ENCODE measurements at regions not wholly inside any gene's neighbourhood (a gene's known extent, or its start where the extent isn't known, plus 50 kb on each side); places are given as distances from the start of the nearest gene placed in this dataset.

- Histone ChIP-seq H3K9ac (ENCODE audit: low read depth, low read length) (no peak overlapping the region), H2AK5ac (ENCODE audit: low read depth, low read length) (no peak overlapping the region), H3K18ac (ENCODE audit: low read depth, low read length) (no peak overlapping the region), H3K56ac (ENCODE audit: extremely low read depth, insufficient read depth, low read length) (no peak overlapping the region), H3K23ac (ENCODE audit: low read depth, low read length) (no peak overlapping the region), H3K4me2 (ENCODE audit: low read depth, low read length) (no peak overlapping the region), H3K4me1 (ENCODE audit: control insufficient read depth, insufficient read depth, low read length) (no peaks in the 10 kb centered on the region), H2BK5ac (ENCODE audit: low read depth, low read length, poor library complexity, severe bottlenecking) (no peak overlapping the region), H2BK20ac (ENCODE audit: low read depth, low read length) (no peak overlapping the region), H3K79me1 (ENCODE audit: low read depth in 1 of 2, low read length in 2 of 2) (no peaks in the 10 kb centered on the region), H2AK9ac (replicated peaks; ENCODE audit: low read depth, low read length, poor library complexity) (no peak overlapping the region), H3K14ac (replicated peaks; ENCODE audit: low read depth, low read length) (no peak overlapping the region), H3K27me3 (ENCODE audit: control insufficient read depth, insufficient read depth, low read length) (no peaks in the 10 kb centered on the region), H2BK15ac (ENCODE audit: low read depth, low read length) (no peak overlapping the region), H4K8ac (ENCODE audit: low read depth in 2 of 2, low read length in 2 of 2) (no peak overlapping the region), H4K91ac (ENCODE audit: insufficient read depth, low read depth, low read length) (no peak overlapping the region), H2BK120ac (ENCODE audit: low read depth, low read length) (no peak overlapping the region), H2AFZ (replicated peaks; ENCODE audit: low read length, poor library complexity) (no peak overlapping the region), H3K4me3 (ENCODE audit: insufficient read depth, low read depth, low read length) (no peak overlapping the region), H3K4ac (ENCODE audit: low read depth, low read length) (no peak overlapping the region), H3K36me3 (ENCODE audit: control insufficient read depth, insufficient read depth, low read length) (no peaks in the 10 kb centered on the region), H3K9me1 (ENCODE audit: insufficient read depth, low read length) (no peaks in the 10 kb centered on the region), H4K20me1 (ENCODE audit: insufficient read depth, low read length) (no peaks in the 10 kb centered on the region), H4K5ac (ENCODE audit: low read depth, low read length) (no peak overlapping the region), H3K27ac (ENCODE audit: insufficient read depth, low read length) (no peak overlapping the region), H3K9me3 (ENCODE audit: control insufficient read depth, insufficient read depth, low read length) (no peaks in the 10 kb centered on the region)
- ChIA-PET POLR2A (ENCODE audit: unreplicated experiment) (no interaction called here), CTCF (interaction anchor here (0.5 kb wide), 1 partner anchor 120 kb away, joined by 3 read pairs; no protein-coding TSS in a partner anchor)
- WGBS, 2 experiments (ENCODE audit: extremely low coverage in 2 of 2, insufficient read length in 1 of 2): 83% methylated on average over 1 of the region's 2 CpGs; no CpG with 5 or more reads in 1 of the 2 experiments
- ATAC-seq (ENCODE audit: low read depth): no peak
- no peak for TF ChIP-seq RFX5 (IDR thresholded peaks at IDR 0.05; ENCODE audit: low read depth, low read length)
- TF ChIP-seq BHLHE40 (IDR thresholded peaks at IDR 0.05; ENCODE audit: low read depth, low read length): no peak
- TF ChIP-seq SMC3 (IDR thresholded peaks at IDR 0.05; ENCODE audit: low read depth, low read length): no peak
- TF ChIP-seq POLR2A (IDR thresholded peaks at IDR 0.05; ENCODE audit: low read depth, low read length): no peak
- TF ChIP-seq RCOR1 (IDR thresholded peaks at IDR 0.05; ENCODE audit: insufficient replicate concordance, low read length): no peak
- TF ChIP-seq NFE2L2 (IDR thresholded peaks at IDR 0.05; ENCODE audit: low read depth, low read length): no peak
- no peak for TF ChIP-seq MAFK (IDR thresholded peaks at IDR 0.05; ENCODE audit: low read depth, low read length)
- TF ChIP-seq RAD21 (IDR thresholded peaks at IDR 0.05; ENCODE audit: low read length): no peak
- no peak for TF ChIP-seq CEBPB (IDR thresholded peaks at IDR 0.05; ENCODE audit: low read depth, low read length)
- no peak for TF ChIP-seq MXI1 (IDR thresholded peaks at IDR 0.05; ENCODE audit: borderline replicate concordance, low read depth, low read length)
- TF ChIP-seq, protein P1, sequence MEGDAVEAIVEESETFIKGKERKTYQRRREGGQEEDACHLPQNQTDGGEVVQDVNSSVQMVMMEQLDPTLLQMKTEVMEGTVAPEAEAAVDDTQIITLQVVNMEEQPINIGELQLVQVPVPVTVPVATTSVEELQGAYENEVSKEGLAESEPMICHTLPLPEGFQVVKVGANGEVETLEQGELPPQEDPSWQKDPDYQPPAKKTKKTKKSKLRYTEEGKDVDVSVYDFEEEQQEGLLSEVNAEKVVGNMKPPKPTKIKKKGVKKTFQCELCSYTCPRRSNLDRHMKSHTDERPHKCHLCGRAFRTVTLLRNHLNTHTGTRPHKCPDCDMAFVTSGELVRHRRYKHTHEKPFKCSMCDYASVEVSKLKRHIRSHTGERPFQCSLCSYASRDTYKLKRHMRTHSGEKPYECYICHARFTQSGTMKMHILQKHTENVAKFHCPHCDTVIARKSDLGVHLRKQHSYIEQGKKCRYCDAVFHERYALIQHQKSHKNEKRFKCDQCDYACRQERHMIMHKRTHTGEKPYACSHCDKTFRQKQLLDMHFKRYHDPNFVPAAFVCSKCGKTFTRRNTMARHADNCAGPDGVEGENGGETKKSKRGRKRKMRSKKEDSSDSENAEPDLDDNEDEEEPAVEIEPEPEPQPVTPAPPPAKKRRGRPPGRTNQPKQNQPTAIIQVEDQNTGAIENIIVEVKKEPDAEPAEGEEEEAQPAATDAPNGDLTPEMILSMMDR (conservative IDR thresholded peaks at IDR 0.05; ENCODE audit: low read depth, low read length): no peak
- no peak for TF ChIP-seq MAZ (IDR thresholded peaks at IDR 0.05; ENCODE audit: borderline replicate concordance, low read depth, low read length)
- no peak for TF ChIP-seq CHD1 (IDR thresholded peaks at IDR 0.05; ENCODE audit: low read depth, low read length)
- TF ChIP-seq, protein P2, sequence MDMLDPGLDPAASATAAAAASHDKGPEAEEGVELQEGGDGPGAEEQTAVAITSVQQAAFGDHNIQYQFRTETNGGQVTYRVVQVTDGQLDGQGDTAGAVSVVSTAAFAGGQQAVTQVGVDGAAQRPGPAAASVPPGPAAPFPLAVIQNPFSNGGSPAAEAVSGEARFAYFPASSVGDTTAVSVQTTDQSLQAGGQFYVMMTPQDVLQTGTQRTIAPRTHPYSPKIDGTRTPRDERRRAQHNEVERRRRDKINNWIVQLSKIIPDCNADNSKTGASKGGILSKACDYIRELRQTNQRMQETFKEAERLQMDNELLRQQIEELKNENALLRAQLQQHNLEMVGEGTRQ (IDR thresholded peaks at IDR 0.05; ENCODE audit: low read depth, low read length): no peak
- in situ Hi-C loops (cut with MboI; ENCODE audit: low sequenced_read_pairs) (no loop called here), dilution Hi-C loops (cut with HindIII; ENCODE audit: low sequenced_read_pairs, unreplicated experiment) (no loop called here), intact Hi-C loops (cut with micrococcal nuclease) (no loop called here)
- DNase-seq: no peak
- BruUV-seq (replicated peaks): no TSS peak
Measured at GRCh38 chr6:126976253-126976797, 142.1 kb upstream of the RSPO3 start.
